Mesendoderm (in vitro differentiated cells): ENCODE measurements at regions not wholly inside any gene's neighbourhood (a gene's known extent, or its start where the extent isn't known, plus 50 kb on each side); places are given as distances from the start of the nearest gene placed in this dataset.

Experiments
- DNase-seq: peaks from one replicate; pipeline ENCODE4 v3.0.0; 2013
- H2AK5ac ChIP-seq: 2 replicates; pipeline ENCODE4 v1.6.1; 2013; ENCODE audit warnings: low read length, inconsistent platforms
- H2BK120ac ChIP-seq: 2 replicates; pipeline ENCODE4 v1.6.1; 2013; ENCODE audit warnings: low read depth, mild to moderate bottlenecking, low read length, moderate library complexity, mixed read lengths
- H2BK15ac ChIP-seq: replicated peaks from 2 replicates; pipeline ENCODE4 v1.6.1; 2013; ENCODE audit warnings: low read depth, mild to moderate bottlenecking, moderate library complexity
- H2BK5ac ChIP-seq: 2 replicates; pipeline ENCODE4 v1.6.1; 2013; ENCODE audit warnings: low read length, inconsistent platforms
- H3K18ac ChIP-seq: 2 replicates; pipeline ENCODE4 v1.6.1; 2013; ENCODE audit warnings: mild to moderate bottlenecking, low read length, mixed read lengths
- H3K23ac ChIP-seq: one replicate; pipeline ENCODE4 v1.6.1; 2013; ENCODE audit warnings: low read length
- H3K27ac ChIP-seq: 2 replicates; pipeline ENCODE4 v1.5.1; 2013; ENCODE audit warnings: low read depth, mild to moderate bottlenecking, inconsistent platforms, low read length, moderate library complexity
- H3K27me3 ChIP-seq: 2 replicates; pipeline ENCODE4 v1.6.1; 2013; ENCODE audit warnings: low read length, control low read depth, mild to moderate bottlenecking, inconsistent platforms; ENCODE audit not compliant: insufficient read depth, poor library complexity
- H3K36me3 ChIP-seq: 2 replicates; pipeline ENCODE4 v1.6.1; 2013; ENCODE audit warnings: low read length, inconsistent platforms; ENCODE audit not compliant: control insufficient read depth, insufficient read depth
- H3K4ac ChIP-seq: one replicate; pipeline ENCODE4 v1.6.1; 2013; ENCODE audit warnings: low read depth, mild to moderate bottlenecking, low read length, moderate library complexity
- H3K4me1 ChIP-seq: 2 replicates; pipeline ENCODE4 v1.6.1; 2013; ENCODE audit warnings: low read depth, low read length, inconsistent platforms; ENCODE audit not compliant: control insufficient read depth
- H3K4me2 ChIP-seq: 2 replicates; pipeline ENCODE4 v1.6.1; 2013; ENCODE audit warnings: low read length
- H3K4me3 ChIP-seq: 2 replicates; pipeline ENCODE4 v1.5.1; 2013; ENCODE audit warnings: mild to moderate bottlenecking, low read length
- H3K56ac ChIP-seq: one replicate; pipeline ENCODE4 v1.6.1; 2013; ENCODE audit warnings: low read length
- H3K79me1 ChIP-seq: 2 replicates; pipeline ENCODE4 v1.6.1; 2013; ENCODE audit warnings: low read length, inconsistent platforms
- H3K79me2 ChIP-seq: 2 replicates; pipeline ENCODE4 v1.6.1; 2013; ENCODE audit warnings: mild to moderate bottlenecking, low read length; ENCODE audit not compliant: control insufficient read depth, insufficient read depth
- H3K9ac ChIP-seq: 2 replicates; pipeline ENCODE4 v1.6.1; 2013; ENCODE audit warnings: low read length, inconsistent platforms
- H4K5ac ChIP-seq: one replicate; pipeline ENCODE4 v1.6.1; 2013; ENCODE audit warnings: low read length
- H4K8ac ChIP-seq: one replicate; pipeline ENCODE4 v1.6.1; 2013; ENCODE audit warnings: low read depth, mild to moderate bottlenecking, control low read depth, low read length, moderate library complexity
- WGBS: extraction: QIAGEN DNeasy Blood & Tissue Kit; methylation state at CpG from one replicate; pipeline ENCODE4 v1.1.7; 2013; ENCODE audit warnings: low lambda C conversion rate, missing lambda C conversion rate; ENCODE audit not compliant: insufficient coverage; ENCODE audit errors: extremely low coverage; 5-methylcytosine and 5-hydroxymethylcytosine counted together

DNA sequence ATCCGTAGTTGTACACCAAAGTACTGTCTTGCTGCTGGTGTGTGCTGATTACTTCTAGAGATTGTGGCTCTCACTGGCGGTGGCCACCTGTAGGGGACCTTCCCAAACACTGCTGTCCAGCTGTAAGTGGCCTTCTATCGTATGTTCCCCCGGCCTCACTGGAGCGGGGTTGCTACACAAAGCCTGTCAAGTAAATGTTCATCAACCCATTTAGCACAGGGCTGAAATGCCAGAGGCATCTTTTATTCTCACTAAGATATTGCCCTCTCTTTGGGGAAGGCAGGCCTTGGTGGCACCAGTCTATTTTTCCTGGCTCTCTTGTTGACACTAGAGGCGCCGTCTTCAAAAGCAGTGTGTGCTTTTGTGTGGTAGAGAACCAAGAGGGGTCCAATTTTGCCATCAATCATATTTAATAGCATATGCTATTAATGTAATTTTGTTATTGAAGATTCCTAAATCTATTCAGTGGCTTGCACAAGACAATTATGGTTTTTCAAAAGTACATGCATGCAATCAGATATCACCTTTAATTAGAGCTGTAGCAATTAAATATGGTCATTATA, 514.4 kb upstream of the SALL1 start:
- Histone ChIP-seq H3K36me3 (no peaks in the 10 kb centered on the region), H4K5ac (no peak overlapping the region), H2BK5ac (no peak overlapping the region), H3K27me3 (no peaks in the 10 kb centered on the region), H3K4ac (no peak overlapping the region), H3K4me1 (peaks cover 2% of the 10 kb centered on the region), H3K4me2 (no peak overlapping the region), H3K18ac (no peak overlapping the region), H2BK15ac (no peak overlapping the region), H3K4me3 (no peak overlapping the region), H2AK5ac (no peak overlapping the region), H3K27ac (no peak overlapping the region), H3K9ac (no peak overlapping the region), H2BK120ac (no peak overlapping the region), H3K56ac (no peak overlapping the region), H3K79me2 (no peaks in the 10 kb centered on the region), H3K23ac (no peak overlapping the region), H4K8ac (no peak overlapping the region), H3K79me1 (no peaks in the 10 kb centered on the region)
- DNase-seq = no peak
- no CpG with 5 or more reads among the region's 7 CpGs for WGBS

GRCh38 chr16:51658531-51658930, 507.5 kb upstream of the SALL1 start:
- Histone ChIP-seq H3K79me2 (no peaks in the 10 kb centered on the region), H3K18ac (no peak overlapping the region), H3K23ac (no peak overlapping the region), H3K27ac (no peak overlapping the region), H4K8ac (no peak overlapping the region), H3K56ac (no peak overlapping the region), H2BK15ac (no peak overlapping the region), H3K9ac (no peak overlapping the region), H2BK5ac (no peak overlapping the region), H3K4ac (no peak overlapping the region), H3K27me3 (no peaks in the 10 kb centered on the region), H4K5ac (no peak overlapping the region), H2AK5ac (no peak overlapping the region), H3K36me3 (no peaks in the 10 kb centered on the region), H2BK120ac (no peak overlapping the region), H3K4me2 (no peak overlapping the region), H3K4me3 (no peak overlapping the region), H3K79me1 (no peaks in the 10 kb centered on the region), H3K4me1 (no peaks in the 10 kb centered on the region)
- WGBS = no CpG with 5 or more reads among the region's 8 CpGs
- DNase-seq = no peak

GRCh38 chr16:51657848-51658247, 506.8 kb upstream of the SALL1 start:
- Histone ChIP-seq H4K8ac (no peak overlapping the region), H3K18ac (no peak overlapping the region)
- no CpG with 5 or more reads among the region's 4 CpGs for WGBS

GRCh38 chr16:51655249-51655648, 504.2 kb upstream of the SALL1 start:
- no peak overlapping the region for H3K18ac ChIP-seq
- no peak overlapping the region for H2BK120ac ChIP-seq
- H3K56ac ChIP-seq = no peak overlapping the region
- no peak overlapping the region for H3K9ac ChIP-seq
- H3K4me1 ChIP-seq = no peaks in the 10 kb centered on the region
- no peak overlapping the region for H2BK15ac ChIP-seq
- H3K4me3 ChIP-seq = no peak overlapping the region
- H3K4me2 ChIP-seq = no peak overlapping the region
- H3K4ac ChIP-seq = no peak overlapping the region
- no peaks in the 10 kb centered on the region for H3K79me1 ChIP-seq
- no peak overlapping the region for H2BK5ac ChIP-seq
- H3K79me2 ChIP-seq = no peaks in the 10 kb centered on the region
- no peak for DNase-seq
- no peak overlapping the region for H2AK5ac ChIP-seq
- H4K8ac ChIP-seq = no peak overlapping the region
- H3K36me3 ChIP-seq = no peaks in the 10 kb centered on the region
- WGBS = no CpG with 5 or more reads among the region's 2 CpGs
- H3K27ac ChIP-seq = no peak overlapping the region
- no peaks in the 10 kb centered on the region for H3K27me3 ChIP-seq
- no peak overlapping the region for H3K23ac ChIP-seq
- no peak overlapping the region for H4K5ac ChIP-seq

More at GRCh38 chr16:51657848-51658247, 506.8 kb upstream of the SALL1 start:
- Histone ChIP-seq H2AK5ac (no peak overlapping the region), H3K4me3 (no peak overlapping the region), H3K23ac (no peak overlapping the region), H3K4ac (no peak overlapping the region), H3K9ac (no peak overlapping the region), H2BK5ac (no peak overlapping the region), H2BK15ac (no peak overlapping the region), H3K27me3 (no peaks in the 10 kb centered on the region), H3K79me2 (no peaks in the 10 kb centered on the region), H3K79me1 (no peaks in the 10 kb centered on the region), H2BK120ac (no peak overlapping the region), H3K4me2 (no peak overlapping the region), H3K56ac (no peak overlapping the region), H3K36me3 (no peaks in the 10 kb centered on the region), H4K5ac (no peak overlapping the region), H3K4me1 (no peaks in the 10 kb centered on the region), H3K27ac (no peak overlapping the region)
- no peak for DNase-seq

- Histone ChIP-seq H3K4me3 (no peak overlapping the region), H3K36me3 (no peaks in the 10 kb centered on the region), H2BK15ac (no peak overlapping the region), H3K79me1 (no peaks in the 10 kb centered on the region), H2AK5ac (no peak overlapping the region), H2BK120ac (no peak overlapping the region), H4K8ac (no peak overlapping the region), H3K4me1 (no peaks in the 10 kb centered on the region), H4K5ac (no peak overlapping the region), H3K56ac (peak overlapping the region; percentile 54), H2BK5ac (no peak overlapping the region), H3K4ac (no peak overlapping the region), H3K4me2 (no peak overlapping the region), H3K27ac (no peak overlapping the region), H3K18ac (no peak overlapping the region), H3K79me2 (no peaks in the 10 kb centered on the region), H3K9ac (no peak overlapping the region), H3K27me3 (no peaks in the 10 kb centered on the region), H3K23ac (no peak overlapping the region)
- no peak for DNase-seq
- no CpG with 5 or more reads among the region's 15 CpGs for WGBS
Measured at GRCh38 chr16:51651061-51651466, 500.0 kb upstream of the SALL1 start.

DNA sequence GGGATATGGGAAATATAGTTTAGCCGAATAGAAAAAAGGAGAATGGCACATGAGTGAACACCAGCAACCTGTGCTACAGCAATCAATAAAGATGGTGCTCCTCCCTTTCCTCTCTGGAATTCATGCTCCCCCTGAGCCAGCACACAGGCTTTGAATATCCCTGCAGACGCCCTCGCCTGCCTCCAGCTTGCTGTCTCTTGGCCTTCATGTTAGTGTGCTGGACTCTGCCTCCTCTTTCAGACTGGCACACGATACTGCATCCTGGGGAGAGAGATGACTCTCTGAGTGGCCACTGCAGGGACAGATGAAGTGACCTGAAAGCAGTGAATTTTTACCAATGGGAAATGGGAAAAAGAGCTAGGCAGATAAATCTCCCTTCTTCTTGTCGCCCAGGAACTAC, 498.6 kb upstream of the SALL1 start:
- Histone ChIP-seq H3K36me3 (no peaks in the 10 kb centered on the region), H3K56ac (no peak overlapping the region), H2BK5ac (no peak overlapping the region), H4K5ac (no peak overlapping the region), H3K4me3 (no peak overlapping the region), H3K4me2 (no peak overlapping the region), H4K8ac (no peak overlapping the region), H3K27me3 (no peaks in the 10 kb centered on the region), H3K23ac (no peak overlapping the region), H3K27ac (no peak overlapping the region), H2BK15ac (no peak overlapping the region), H3K79me1 (no peaks in the 10 kb centered on the region), H3K18ac (no peak overlapping the region), H3K9ac (no peak overlapping the region), H3K79me2 (no peaks in the 10 kb centered on the region), H3K4ac (no peak overlapping the region), H2AK5ac (no peak overlapping the region), H2BK120ac (no peak overlapping the region), H3K4me1 (no peaks in the 10 kb centered on the region)
- DNase-seq = no peak
- no CpG with 5 or more reads among the region's 5 CpGs for WGBS
